NCI-H146 treated with DMSO at 0.1 percent for 48 hours (cell line): ENCODE measurements at regions not wholly inside any gene's neighbourhood (a gene's known extent, or its start where the extent isn't known, plus 50 kb on each side); places are given as distances from the start of the nearest gene placed in this dataset.
"Not testable (repeated sequence)": the region's sequence is repeated elsewhere in the genome, so short reads cannot be mapped to it uniquely, and the experiment has no call there.

Source experiments
- DNase-seq: peaks from one replicate; lab custom pipeline; 2025; ENCODE audit not compliant: unreplicated experiment; lab: John Stamatoyannopoulos, UW

GRCh38 chr12:60191271-60191670 lies 595.4 kb downstream of the SLC16A7 start:
- no peak for DNase-seq

- DNase-seq: no peak
Measured at GRCh38 chr12:60191676-60192359, 596.0 kb downstream of the SLC16A7 start.

- no peak for DNase-seq
Measured at GRCh38 chr12:60194678-60195077, 598.8 kb downstream of the SLC16A7 start.

- DNase-seq: no peak
Measured at GRCh38 chr12:60195483-60195882, 599.7 kb downstream of the SLC16A7 start.

- DNase-seq: no peak
Measured at GRCh38 chr12:60196366-60196765, 600.5 kb downstream of the SLC16A7 start.

GRCh38 chr12:60197589-60197988 lies 601.8 kb downstream of the SLC16A7 start:
- DNase-seq: no peak

- DNase-seq: no peak
Measured at GRCh38 chr12:60201891-60202290, 606.1 kb downstream of the SLC16A7 start.

GRCh38 chr12:60205500-60205899 lies 609.7 kb downstream of the SLC16A7 start:
- DNase-seq: no peak

GRCh38 chr12:60209521-60209920 lies 613.7 kb downstream of the SLC16A7 start:
- DNase-seq: no peak

- DNase-seq: no peak
Measured at GRCh38 chr12:60209933-60210332, 614.1 kb downstream of the SLC16A7 start.

- no peak for DNase-seq
Measured at GRCh38 chr12:60210756-60211155, 614.9 kb downstream of the SLC16A7 start.

GRCh38 chr12:60211244-60211643 lies 615.4 kb downstream of the SLC16A7 start:
- no peak for DNase-seq

- no peak for DNase-seq
Measured at GRCh38 chr12:60212159-60213000, 616.6 kb downstream of the SLC16A7 start.

- not testable (repeated sequence) for DNase-seq
Measured at GRCh38 chr12:60213272-60213671, 617.4 kb downstream of the SLC16A7 start.

GRCh38 chr12:60216226-60216625 lies 620.4 kb downstream of the SLC16A7 start:
- DNase-seq: no peak

GRCh38 chr12:60223242-60223641 lies 627.4 kb downstream of the SLC16A7 start:
- DNase-seq: no peak

GRCh38 chr12:60225216-60226000 lies 629.6 kb downstream of the SLC16A7 start:
- DNase-seq: no peak

GRCh38 chr12:60227916-60228315 lies 632.1 kb downstream of the SLC16A7 start:
- DNase-seq: no peak

GRCh38 chr12:60230056-60230455 lies 634.2 kb downstream of the SLC16A7 start:
- no peak for DNase-seq

GRCh38 chr12:60231303-60231702 lies 635.5 kb downstream of the SLC16A7 start:
- DNase-seq: no peak
